ENCODE measurements at regions not wholly inside any gene's neighbourhood (a gene's known extent, or its start where the extent isn't known, plus 50 kb on each side); places are given as distances from the start of the nearest gene placed in this dataset.

- DNase-seq (no peak), ATAC-seq (no peak)
- Histone ChIP-seq H3K36me3 (ENCODE audit: insufficient read depth in 1 of 2, low read depth in 1 of 2) (no peaks in the 10 kb centered on the region), H3K4me3 (no peak overlapping the region), H3K4me1 (no peaks in the 10 kb centered on the region), H3K27ac (no peak overlapping the region), H3K9me3 (no peaks in the 10 kb centered on the region), H3K27me3 (ENCODE audit: insufficient read depth in 3 of 3, low read length in 2 of 3) (no peaks in the 10 kb centered on the region)
- intact Hi-C loops (cut with DNase I), result no loop called here
- WGBS, 3 donors, result 89 to 93% (median 91%) methylated on average over 5 of the region's 5 CpGs
- TF ChIP-seq CTCF (IDR thresholded peaks at IDR 0.05), result no peak
Observed at GRCh38 chr20:60553095-60553494, 594.9 kb downstream of the CDH26 start.

- 71 to 88% (median 85%) methylated on average over 3 of the region's 3 CpGs for WGBS, 3 donors
- no peaks in the 10 kb centered on the region for H3K4me1 ChIP-seq
- no peaks in the 10 kb centered on the region for H3K36me3 ChIP-seq (ENCODE audit: insufficient read depth in 1 of 2, low read depth in 1 of 2)
- H3K4me3 ChIP-seq, result no peak overlapping the region
- ATAC-seq (no peak), DNase-seq (no peak)
- TF ChIP-seq CTCF (IDR thresholded peaks at IDR 0.05), result no peak
- no peak overlapping the region for H3K27ac ChIP-seq
- no peaks in the 10 kb centered on the region for H3K9me3 ChIP-seq
- intact Hi-C loops (cut with DNase I), result no loop called here
- peaks cover 0 to 3% (median 0%) of the 10 kb centered on the region in 3 donors for H3K27me3 ChIP-seq (ENCODE audit: insufficient read depth in 3 of 3, low read length in 2 of 3)
Observed at GRCh38 chr20:60558486-60558885, 600.3 kb downstream of the CDH26 start.

- Histone ChIP-seq H3K4me1 (no peaks in the 10 kb centered on the region), H3K9me3 (no peaks in the 10 kb centered on the region), H3K4me3 (no peak overlapping the region), H3K27ac (no peak overlapping the region), H3K36me3 (ENCODE audit: insufficient read depth in 1 of 2, low read depth in 1 of 2) (no peaks in the 10 kb centered on the region), H3K27me3 (ENCODE audit: insufficient read depth in 3 of 3, low read length in 2 of 3) (peaks cover 0 to 3% (median 0%) of the 10 kb centered on the region in 3 donors)
- WGBS, 3 donors, result 24 to 48% (median 29%) methylated on average over 7 of the region's 7 CpGs
- intact Hi-C loops (cut with DNase I), result no loop called here
- TF ChIP-seq CTCF (IDR thresholded peaks at IDR 0.05), result no peak
- DNase-seq (no peak), ATAC-seq (no peak)
Observed at GRCh38 chr20:60559462-60559861, 601.2 kb downstream of the CDH26 start.

- no peak for DNase-seq
- Histone ChIP-seq H3K9me3 (no peaks in the 10 kb centered on the region), H3K27ac (no peak overlapping the region), H3K27me3 (ENCODE audit: insufficient read depth in 3 of 3, low read length in 2 of 3) (peaks cover 0 to 3% (median 0%) of the 10 kb centered on the region in 3 donors), H3K4me3 (no peak overlapping the region), H3K4me1 (no peaks in the 10 kb centered on the region), H3K36me3 (ENCODE audit: insufficient read depth in 1 of 2, low read depth in 1 of 2) (no peaks in the 10 kb centered on the region)
- no peak for ATAC-seq
- WGBS, 3 donors, result 84 to 88% (median 84%) methylated on average over 3 of the region's 3 CpGs
- no peak for TF ChIP-seq CTCF (IDR thresholded peaks at IDR 0.05)
- intact Hi-C loops (cut with DNase I), result no loop called here
Observed at GRCh38 chr20:60561052-60561451, 602.8 kb downstream of the CDH26 start.

GRCh38 chr20:60565083-60565482 is 606.9 kb downstream of the CDH26 start:
- no peak for ATAC-seq

More at GRCh38 chr20:60565083-60565482, 606.9 kb downstream of the CDH26 start:
- Histone ChIP-seq H3K27ac (no peak overlapping the region), H3K4me3 (no peak overlapping the region), H3K27me3 (ENCODE audit: insufficient read depth in 3 of 3, low read length in 2 of 3) (peaks cover 0 to 3% (median 3%) of the 10 kb centered on the region in 3 donors), H3K36me3 (ENCODE audit: insufficient read depth in 1 of 2, low read depth in 1 of 2) (no peaks in the 10 kb centered on the region), H3K4me1 (no peaks in the 10 kb centered on the region), H3K9me3 (no peaks in the 10 kb centered on the region)
- no peak for DNase-seq
- intact Hi-C loops (cut with DNase I), result no loop called here
- no peak for TF ChIP-seq CTCF (IDR thresholded peaks at IDR 0.05)
- 13 to 24% (median 13%) methylated on average over 4 of the region's 4 CpGs for WGBS, 3 donors
